Ammon's horn (tissue), 1 donor: ENCODE measurements at regions not wholly inside any gene's neighbourhood (a gene's known extent, or its start where the extent isn't known, plus 50 kb on each side); places are given as distances from the start of the nearest gene placed in this dataset.
"Not testable (repeated sequence)": the region's sequence is repeated elsewhere in the genome, so short reads cannot be mapped to it uniquely, and the experiment has no call there.

Experiments
- DNase-seq: peaks from one replicate; pipeline ENCODE4 v3.0.0-alpha.2; 2016; ENCODE audit warnings: low spot score

- DNase-seq = no peak
Measured at GRCh38 chr15:69601711-69602504, 149.3 kb downstream of the RPLP1 start.

- DNase-seq = no peak
Measured at GRCh38 chr15:69602921-69603320, 150.3 kb downstream of the RPLP1 start.

GRCh38 chr15:69603369-69604071 lies 150.9 kb downstream of the RPLP1 start:
- no peak for DNase-seq

GRCh38 chr15:69604072-69604411 lies 151.4 kb downstream of the RPLP1 start:
- no peak for DNase-seq

GRCh38 chr15:69606144-69606543 lies 153.5 kb downstream of the RPLP1 start:
- DNase-seq = no peak

GRCh38 chr15:69606921-69607500 lies 154.4 kb downstream of the RPLP1 start:
- DNase-seq = peak; percentile 55

- no peak for DNase-seq
Measured at GRCh38 chr15:69608661-69609060, 156.0 kb downstream of the RPLP1 start.

GRCh38 chr15:69609176-69609575 lies 156.6 kb downstream of the RPLP1 start:
- DNase-seq = no peak

GRCh38 chr15:69609776-69610175 lies 157.2 kb downstream of the RPLP1 start:
- no peak for DNase-seq

- DNase-seq = no peak
Measured at GRCh38 chr15:69610277-69610676, 157.7 kb downstream of the RPLP1 start.

- no peak for DNase-seq
Measured at GRCh38 chr15:69610858-69611257, 158.2 kb downstream of the RPLP1 start.

GRCh38 chr15:69612112-69612511 lies 159.5 kb downstream of the RPLP1 start:
- no peak for DNase-seq

- DNase-seq = no peak
Measured at GRCh38 chr15:69613182-69613581, 160.6 kb downstream of the RPLP1 start.

GRCh38 chr15:69613988-69614387 lies 161.4 kb downstream of the RPLP1 start:
- no peak for DNase-seq

GRCh38 chr15:69615736-69616135 lies 163.1 kb downstream of the RPLP1 start:
- DNase-seq = no peak

GRCh38 chr15:69616558-69616957 lies 163.9 kb downstream of the RPLP1 start:
- no peak for DNase-seq

- DNase-seq = not testable (repeated sequence)
Measured at GRCh38 chr15:69617144-69617543, 164.5 kb downstream of the RPLP1 start.

GRCh38 chr15:69623392-69624154 lies 171.0 kb downstream of the RPLP1 start:
- DNase-seq = no peak

GRCh38 chr15:69624155-69624520 lies 171.5 kb downstream of the RPLP1 start:
- DNase-seq = no peak

- DNase-seq = no peak
Measured at GRCh38 chr15:69624816-69625215, 172.2 kb downstream of the RPLP1 start.

- no peak for DNase-seq
Measured at GRCh38 chr15:69625328-69625727, 172.7 kb downstream of the RPLP1 start.
